GOT3 (cell line): ENCODE measurements at regions not wholly inside any gene's neighbourhood (a gene's known extent, or its start where the extent isn't known, plus 50 kb on each side); places are given as distances from the start of the nearest gene placed in this dataset.
"Not testable (repeated sequence)": the region's sequence is repeated elsewhere in the genome, so short reads cannot be mapped to it uniquely, and the experiment has no call there.

ENCODE experiments used
- DNase-seq: peaks from one replicate; lab custom pipeline; 2025; ENCODE audit warnings: mixed read lengths; lab: John Stamatoyannopoulos, UW

DNA sequence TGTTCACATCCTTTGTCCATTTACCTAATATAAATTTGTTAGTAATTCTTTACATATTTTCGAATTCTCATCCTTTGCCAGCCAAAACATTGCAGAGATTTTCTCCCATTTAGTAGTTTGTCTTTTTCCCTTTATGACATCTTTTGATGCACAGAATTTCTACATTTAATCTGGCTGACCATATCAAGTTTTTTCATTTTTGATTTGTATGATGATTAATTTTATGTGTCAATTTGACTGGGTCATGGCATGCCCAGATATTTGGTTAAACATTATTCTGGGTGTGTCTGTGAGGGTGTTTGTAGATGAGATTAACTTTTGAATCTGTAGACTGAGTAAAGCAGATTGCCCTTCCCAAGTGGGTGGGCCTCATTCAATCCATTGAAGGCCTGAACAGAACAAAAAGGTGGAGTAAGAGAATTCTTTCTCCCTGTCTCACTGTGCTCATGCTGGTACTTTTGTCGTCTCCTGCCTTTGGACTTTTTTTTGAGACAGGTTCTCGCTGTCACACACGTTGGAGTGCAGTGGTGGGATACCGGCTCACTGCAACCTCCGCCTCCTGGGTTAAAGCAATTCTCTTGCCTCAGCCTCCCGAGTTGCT is 72.1 kb upstream of the EPB41L1 start:
- DNase-seq = no peak

DNA sequence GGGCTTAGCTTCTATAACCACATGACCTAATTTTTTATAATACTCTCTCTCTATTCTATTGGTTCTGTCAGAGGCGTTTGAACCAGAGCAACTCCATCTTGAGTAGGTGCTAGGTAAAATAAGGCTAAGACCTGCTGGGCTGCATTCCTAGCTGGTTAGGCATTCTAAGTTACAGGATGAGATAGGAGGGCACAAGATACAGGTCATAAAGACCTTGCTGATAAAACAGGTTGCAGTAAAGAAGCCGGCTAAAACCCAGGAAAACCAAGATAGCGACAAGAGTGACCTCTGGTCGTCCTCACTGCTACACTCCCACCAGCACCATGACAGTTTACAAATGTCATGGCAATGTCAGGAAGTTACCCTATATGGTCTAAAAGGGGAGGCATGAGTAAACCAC is 71.3 kb upstream of the EPB41L1 start:
- not testable (repeated sequence) for DNase-seq

DNA sequence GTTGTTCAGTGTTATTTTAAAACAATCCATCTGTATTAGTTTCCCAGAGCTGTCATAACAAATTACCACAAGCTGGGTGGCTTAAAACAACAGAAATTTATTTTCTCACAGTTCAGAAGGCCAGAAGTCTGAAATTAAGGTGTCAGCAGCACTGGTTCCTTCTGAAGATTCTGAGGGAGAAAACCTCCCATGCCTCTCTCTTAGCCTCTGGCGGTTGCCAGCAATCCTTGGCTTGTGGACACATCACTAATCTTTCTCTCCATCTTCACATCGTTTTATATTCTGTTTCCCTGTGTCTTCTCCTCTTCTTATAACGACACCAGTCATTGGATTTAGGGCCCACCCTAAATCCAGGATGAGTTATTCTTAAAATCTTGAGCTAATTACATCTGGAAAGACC is 70.2 kb upstream of the EPB41L1 start:
- no peak for DNase-seq

DNA sequence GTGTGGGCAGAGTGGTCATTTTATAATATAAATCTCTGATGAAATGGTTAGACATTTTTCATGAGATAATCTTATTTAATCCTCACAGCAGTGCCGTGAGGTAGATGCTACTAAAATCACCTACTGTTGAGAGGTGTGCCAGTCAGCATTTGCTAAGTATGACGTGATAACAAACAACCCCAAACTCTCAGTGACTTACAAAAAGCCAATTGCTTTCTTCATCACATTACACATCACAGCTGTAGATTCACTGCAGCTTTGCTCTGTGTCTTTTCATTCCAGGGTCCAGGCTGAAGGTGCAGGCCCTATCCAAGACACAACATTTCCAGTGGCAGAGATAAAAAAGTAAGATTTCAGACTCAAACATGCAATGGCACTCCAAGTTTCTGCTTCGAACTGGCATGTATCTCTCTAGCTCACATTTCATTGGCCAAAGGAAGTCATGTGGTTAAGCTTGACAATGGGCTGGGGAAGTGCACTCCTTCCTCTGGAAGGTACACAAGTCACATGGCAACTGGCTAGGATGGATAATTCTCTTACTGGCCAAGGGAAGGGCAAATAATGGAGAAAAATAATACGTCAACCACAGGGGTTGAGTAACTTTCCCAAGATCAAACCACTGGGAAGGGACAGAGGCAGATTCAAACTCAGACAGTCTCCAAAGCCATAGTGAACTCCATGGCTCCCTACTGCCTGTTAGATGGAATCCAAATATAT is 69.5 kb upstream of the EPB41L1 start:
- DNase-seq = no peak

DNA sequence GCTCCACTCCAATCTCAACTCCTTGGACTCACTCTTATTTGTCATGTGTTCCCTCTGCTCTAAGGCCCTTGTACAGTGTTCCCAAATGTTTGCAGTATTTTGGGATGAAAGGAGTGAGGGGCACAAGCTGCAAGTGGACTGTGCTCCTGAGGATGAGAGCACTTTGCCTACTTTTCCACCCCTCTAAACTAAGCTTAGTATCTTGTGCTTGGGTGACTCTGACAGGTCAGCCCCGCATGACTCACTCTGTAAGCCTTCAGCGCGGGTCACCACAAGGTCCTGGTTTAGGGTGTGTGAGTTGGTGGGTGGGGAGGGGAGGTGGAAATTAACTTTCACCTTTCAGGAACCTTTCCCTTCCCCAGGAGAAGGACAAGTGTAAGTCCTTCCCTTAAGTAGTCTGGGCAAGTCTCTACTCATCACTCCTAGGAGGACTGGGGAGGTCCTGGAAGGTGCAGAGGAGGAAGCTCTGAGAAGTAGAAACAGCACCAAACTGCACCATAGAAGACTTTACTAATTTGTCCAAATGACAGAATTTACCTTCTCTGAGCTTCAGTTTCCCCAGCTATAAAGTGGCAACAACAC is 68.8 kb upstream of the EPB41L1 start:
- no peak for DNase-seq

DNA sequence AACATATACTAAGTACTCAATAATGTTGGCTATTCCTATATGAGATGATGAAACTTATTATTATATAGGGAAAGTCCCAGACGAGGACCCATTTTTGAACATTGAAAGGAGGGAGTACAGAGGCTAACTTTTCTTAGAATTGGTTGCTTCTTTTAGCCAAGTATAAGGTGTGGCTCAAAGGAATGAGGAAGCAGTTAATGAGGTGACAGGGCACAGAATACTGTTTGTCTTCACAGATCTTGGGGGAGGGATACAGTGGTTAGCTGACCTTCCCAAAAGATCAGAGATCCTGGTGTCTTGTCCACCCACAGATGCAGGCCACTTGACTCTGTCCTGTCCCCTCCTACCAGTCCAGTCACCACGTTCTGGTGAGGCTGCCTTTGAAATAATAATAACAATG is 67.8 kb upstream of the EPB41L1 start:
- DNase-seq = no peak

DNA sequence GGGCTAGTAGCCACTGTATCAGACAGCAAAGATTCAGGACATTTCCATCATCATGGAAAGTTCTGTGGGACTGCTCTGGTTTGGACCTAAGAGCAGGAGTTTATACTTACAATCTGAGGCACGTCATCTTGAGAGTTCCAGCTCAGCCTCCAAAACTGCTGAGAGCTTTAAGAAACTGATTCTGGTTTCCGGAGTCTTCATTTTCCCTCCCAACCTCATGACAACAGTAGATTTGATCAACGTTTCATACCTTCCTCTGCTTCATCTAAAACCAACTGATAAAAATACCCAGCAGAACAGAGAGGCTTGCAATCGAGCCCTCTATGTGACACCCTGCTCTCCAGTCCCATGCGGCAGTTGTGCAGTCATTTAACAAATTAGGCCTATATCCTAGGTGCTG is 64.3 kb upstream of the EPB41L1 start:
- DNase-seq = no peak

DNA sequence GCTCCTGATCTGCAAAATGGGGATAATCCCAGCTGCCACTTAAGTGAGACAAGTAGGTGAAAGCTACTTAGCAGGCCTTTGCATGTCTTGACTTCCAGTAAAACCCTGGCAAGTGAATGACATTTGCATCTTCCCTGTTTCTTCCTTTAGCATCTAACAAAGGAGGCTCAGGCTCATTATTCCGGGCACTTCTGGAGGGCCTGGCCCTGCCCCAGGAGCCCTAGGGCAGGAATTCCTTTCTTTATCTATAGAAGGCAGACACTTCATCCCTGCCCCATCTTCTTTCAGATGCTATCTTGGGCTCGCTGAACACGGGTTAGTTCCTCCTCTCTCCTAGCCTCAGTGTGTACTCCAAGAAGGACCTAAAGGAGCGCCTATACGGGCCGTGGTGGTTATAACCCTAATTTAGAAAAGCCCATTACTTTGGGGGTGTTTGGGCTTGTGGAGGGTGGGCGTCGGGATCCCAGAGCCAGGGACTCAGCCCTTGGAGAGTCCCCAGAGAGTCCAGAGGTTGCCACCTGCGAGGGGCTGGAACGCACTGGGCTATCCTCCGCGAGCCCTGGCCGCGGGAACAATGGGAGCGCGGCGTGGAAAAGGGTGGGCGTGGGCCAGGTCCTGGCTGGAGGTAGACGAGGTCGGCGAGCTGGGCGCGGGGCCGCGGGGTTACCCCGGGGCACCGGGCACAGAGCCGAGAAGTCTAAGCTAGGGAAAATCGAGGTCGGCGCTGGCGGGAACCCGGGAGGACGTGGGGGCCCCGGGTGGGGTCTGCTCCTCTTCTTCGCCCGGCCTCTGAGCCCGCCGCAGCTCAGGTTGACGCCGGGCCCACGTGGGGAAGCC is 62.8 kb upstream of the EPB41L1 start:
- no peak for DNase-seq

DNA sequence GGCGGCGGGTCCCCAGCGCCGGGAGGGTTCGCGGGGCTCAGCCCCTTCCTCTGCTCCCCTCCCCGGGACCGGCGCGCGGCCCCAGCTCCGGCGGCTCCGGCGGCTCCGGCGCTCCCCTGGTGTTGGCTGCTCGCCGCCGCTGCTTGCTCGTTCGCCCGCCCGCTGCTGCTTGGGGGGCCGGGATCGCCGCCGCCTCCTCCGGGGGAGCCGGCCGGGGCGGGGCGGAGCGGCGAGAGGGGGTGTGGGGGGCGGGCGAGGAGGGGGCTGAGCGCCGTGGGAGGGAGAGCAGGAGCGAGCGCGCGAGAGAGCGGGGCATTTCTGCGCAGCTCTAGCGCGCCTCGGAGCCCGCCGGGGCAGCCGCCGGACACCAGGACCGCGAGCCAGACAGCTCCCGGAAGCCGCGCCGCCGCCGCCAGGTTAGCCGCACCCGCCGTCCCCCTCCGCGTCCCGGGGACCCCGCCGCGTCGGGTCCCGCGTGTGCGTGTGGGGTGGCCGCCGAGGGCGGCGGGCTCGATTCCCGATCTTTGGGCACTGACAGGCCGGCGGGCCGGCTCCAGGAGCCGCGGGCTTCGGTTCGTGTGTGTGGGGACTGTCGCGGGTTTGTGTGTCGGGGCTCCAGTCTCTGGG is 62.0 kb upstream of the EPB41L1 start:
- DNase-seq = no peak

DNA sequence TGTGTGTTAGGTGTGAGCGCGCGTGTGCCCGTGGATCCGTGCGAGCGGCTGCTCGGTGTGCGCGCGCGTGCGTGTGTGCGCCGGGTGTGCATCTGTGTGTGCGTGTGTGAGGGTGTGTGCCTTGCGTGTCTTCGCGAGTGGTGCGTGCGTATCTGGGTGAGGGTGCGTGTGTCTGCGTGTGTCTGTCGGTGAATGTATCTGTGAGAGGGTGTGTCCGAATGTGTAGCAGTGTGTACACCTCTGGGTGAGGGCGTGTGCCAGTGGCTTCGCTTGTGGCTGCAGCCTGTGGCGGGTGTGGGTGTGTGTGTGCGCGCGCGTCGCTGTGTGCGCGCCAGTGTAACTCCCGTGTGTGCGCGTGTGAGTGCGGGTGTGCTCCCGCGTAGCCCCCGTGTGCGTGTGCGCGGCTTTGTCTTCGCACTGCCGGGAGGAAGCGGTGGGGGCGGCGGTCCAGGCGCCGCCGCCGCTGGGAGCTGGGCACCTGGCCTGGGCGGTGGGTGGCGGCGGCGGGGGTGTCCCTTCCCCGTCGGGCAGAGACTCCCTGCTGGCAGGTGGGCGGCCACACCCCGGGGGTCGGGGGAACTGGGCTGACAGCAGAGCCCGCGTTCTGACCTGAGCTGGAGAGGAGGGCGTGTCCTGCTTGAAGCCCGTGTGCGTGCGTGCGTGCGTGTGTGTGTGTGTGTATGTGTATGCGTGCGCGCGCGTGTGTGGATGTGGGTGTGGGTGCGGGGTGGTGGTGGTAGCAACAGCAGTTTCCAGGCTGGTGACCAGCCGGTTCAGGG is 61.3 kb upstream of the EPB41L1 start:
- DNase-seq = peak; percentile 42

DNA sequence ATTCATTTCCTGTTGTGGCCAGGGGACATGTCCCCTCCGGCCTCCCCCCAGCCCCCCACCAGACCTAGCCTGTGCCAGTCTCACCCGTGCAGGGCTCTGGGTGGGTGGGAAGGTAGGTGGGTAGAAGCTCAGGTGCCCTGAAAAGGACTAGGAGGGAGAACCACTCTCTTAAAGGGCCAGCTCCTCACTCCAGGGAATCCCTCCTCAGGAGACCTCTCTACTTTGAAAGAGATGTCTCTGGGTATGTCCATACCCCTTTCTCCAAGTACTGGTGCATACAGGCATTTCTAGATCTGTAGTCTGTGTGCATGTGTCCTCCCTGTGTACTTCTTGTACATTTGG is 60.8 kb upstream of the EPB41L1 start:
- DNase-seq = no peak

DNA sequence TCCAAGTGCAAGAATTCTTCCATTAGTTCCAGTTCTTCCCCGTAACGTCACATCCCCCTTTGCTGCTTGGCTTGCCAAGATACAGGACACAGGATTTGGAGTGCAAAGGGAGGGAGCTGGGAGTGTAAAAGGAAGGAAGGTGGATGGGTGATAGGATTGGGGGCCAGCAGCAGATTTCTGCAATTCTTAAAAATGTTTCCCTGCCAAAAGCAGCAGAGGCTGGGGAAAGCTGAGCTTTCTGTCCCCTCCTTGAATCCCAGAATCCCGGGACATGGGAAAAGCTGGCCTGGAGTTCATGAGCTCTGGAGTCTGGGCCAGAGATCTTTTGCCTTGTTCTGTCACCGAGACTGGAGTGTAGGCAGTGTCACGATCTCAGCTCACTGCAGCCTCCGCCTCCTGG is 60.0 kb upstream of the EPB41L1 start:
- no peak for DNase-seq

DNA sequence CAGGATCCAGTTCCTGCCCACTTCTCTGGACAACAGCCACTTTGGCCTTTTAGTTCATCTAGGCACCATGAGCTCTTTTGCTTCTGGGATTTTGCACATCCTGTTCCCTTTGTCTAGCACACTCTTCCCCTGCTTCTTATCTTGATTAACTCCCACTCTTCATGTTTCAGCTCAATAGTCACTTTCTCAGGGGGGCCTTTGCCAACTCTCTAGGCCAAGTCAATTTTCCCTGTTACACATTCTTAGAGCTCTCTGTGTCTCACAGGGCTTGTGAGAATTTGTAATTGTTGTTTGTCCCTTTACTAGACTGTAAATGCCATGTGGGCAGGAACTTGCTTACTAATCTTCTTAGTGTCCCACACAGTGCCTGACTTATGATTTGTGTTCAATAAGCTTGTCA is 58.1 kb upstream of the EPB41L1 start:
- DNase-seq = no peak

DNA sequence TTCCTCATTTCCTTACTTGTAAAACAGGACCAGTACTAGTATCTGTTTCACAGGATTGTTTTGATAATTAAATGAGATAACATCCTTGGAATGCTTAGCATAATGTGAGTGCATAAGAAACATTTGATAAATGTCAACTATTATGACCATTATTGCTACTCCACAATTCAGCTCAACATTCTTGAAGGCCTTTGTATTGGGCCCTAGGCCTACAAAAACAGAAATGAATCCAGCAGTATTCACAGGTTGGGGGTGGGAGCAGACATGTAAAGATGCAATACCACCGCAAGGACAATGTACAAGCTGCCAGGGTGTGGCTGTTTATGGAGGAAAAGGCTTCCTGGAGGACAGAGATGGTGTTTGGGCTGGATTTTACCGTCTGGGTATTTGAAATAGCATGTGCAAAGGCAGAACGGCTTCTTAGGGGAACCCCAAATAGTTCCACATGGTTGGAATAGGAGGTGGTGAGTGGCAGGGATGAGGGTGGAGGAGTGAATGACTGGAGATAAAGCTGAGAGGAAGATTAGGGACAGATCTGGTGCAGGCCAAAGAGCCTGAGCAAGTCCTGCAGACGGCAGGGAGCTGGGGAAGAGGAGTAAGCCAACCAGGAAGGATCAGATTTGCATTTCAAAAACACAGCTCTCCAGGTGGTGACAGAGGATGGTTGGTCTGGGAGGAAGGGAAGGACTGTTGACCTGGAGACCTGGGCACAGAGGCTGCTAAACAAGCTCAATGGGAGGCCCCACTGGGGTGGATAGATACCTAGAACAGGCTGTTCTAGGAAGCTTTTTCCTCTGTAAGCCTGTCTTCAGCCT is 57.0 kb upstream of the EPB41L1 start:
- DNase-seq = no peak

DNA sequence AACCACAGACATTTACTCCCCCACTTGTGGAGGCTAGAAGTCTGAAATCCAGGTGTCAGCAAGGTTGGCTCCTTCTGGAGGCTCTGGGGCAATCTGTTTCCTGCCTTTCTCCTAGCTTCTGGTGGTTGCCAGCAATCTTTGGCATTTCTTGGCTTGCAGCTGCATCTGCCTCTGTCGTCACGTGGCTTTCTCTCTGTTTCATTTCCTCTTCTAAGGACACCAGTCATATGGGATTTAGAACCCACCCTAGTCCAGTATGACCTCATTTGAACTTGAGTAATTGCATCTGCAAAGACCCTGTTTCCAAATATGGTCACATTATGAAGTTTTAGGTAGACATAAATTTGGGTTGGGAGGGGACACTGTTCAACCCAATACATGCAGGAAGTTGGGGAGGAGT is 56.2 kb upstream of the EPB41L1 start:
- no peak for DNase-seq

DNA sequence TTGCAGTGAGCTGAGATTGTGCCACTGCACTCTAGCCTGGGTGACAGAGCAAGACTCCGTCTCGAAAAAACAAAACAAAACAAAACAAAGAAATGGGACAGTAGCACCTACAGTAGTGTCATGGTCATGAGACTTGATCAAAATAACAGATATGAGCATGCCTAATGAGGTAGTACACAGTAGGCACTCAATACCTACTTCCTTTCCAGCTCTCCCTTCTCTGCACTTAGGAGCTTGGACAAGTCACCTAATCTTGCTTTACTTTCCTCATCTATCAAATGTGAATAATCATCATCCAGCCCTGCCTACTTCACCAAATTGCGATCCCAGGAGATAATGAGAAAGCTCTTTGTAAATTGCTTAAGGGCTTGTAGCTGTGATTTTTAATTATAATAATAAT is 55.4 kb upstream of the EPB41L1 start:
- DNase-seq = no peak

DNA sequence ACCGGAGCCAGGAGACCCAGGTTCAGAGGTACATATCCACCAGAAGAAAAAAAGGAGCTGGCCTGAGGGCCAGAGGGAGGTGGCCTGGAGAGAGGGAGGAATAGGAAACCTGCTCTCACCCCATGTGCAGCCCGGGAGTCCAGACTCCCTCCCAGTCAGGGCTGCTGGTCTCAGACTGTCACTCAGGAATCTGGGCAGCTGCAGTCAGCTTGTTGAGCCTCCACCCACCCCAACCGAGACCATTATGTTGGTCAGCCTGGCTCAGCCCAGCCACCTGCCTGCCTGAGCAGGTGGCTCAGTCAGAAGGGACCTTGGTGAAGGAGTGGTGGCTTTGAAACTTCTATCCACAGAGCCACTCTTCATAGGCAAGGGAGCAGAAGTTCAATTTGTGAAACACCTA is 53.3 kb upstream of the EPB41L1 start:
- DNase-seq = no peak

DNA sequence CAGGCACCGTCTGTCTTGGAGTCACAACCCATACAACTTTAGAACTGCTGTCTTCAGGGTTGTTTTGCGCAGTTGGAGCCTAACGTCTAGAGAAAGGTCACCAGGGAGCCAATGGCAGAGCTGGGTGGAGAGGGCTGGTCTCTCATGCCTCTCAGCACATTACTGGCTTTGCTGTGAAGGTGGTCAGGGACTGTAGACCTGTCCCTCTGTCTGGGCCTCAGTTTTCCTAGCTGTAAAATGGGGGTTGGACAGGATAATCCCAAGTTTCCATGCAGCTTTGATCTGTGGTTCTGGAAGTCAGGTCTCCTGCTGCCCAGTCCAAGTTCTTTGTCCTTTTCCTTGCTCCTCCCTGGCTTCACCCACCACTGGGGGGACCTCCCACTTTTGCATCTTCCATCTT is 52.2 kb upstream of the EPB41L1 start:
- DNase-seq = no peak

DNA sequence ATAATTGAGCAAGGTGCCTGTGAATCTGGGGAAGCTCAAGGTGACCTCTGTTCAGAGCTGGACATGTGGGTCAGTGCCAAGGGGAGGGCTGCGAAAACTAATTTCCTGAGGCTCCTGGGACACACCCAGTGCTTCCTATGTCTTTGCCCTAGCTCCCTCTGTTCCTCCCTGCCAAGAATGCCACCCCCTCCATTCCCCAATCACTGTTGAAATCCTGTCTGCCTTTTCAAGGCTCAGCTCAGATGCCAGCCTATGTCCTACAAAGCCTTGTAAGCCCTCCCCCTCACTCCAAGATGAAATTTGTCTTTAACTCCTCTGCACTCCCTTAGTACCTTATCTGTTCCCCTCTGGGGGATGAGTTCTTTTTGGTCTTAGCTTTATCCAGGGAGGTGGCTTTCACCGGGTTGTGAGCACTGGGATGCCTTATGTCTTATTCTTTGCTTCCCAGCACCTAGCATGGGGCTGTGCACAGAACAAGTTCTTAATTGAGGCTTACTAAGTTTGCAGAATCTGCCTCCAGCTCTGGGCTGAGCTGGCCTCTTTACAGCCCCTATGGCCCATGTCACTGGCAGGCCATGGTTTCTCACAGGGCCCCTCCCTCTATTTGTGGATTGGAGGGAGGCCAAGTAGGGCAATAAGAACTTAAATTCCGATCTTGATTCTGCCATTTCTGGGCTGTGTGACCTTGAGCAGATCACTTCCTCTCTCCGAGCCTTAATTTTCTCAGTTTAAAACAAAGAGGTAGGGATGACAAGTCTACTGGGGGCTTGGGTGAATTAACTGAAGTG is 51.5 kb upstream of the EPB41L1 start:
- no peak for DNase-seq

DNA sequence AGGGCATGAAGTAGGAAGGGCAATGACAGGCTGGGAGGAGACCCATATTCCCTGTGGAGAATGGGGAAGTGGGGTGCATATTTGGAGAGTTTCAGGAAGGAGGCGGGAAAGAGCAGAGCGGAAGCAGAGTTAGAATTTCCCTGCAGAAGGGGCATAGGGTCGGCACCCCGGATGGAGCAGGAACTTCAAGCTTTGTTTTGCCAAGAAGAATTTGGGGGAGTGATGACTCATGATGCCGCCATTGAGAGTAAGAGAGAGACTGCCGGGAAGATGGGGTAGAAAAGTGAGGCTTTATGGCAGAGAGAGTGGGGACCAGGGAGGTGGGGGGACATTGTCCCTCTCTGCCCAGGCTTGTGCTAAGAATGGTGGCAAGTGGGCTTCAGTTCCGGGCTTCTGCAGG is 50.3 kb upstream of the EPB41L1 start:
- DNase-seq = no peak
